ENCODE measurements at regions not wholly inside any gene's neighbourhood (a gene's known extent, or its start where the extent isn't known, plus 50 kb on each side); places are given as distances from the start of the nearest gene placed in this dataset.

- DNase-seq, result no peak
Measured at GRCh38 chr20:39523405-39523804, 561.3 kb downstream of the DHX35 start.

- no peak for DNase-seq
Measured at GRCh38 chr20:39518654-39519053, 556.5 kb downstream of the DHX35 start.

GRCh38 chr20:39516964-39517363, 554.8 kb downstream of the DHX35 start:
- no peak for DNase-seq

GRCh38 chr20:39504710-39505094, 542.6 kb downstream of the DHX35 start:
- no peak for DNase-seq

- no peak for DNase-seq
Measured at GRCh38 chr20:39503902-39504709, 542.0 kb downstream of the DHX35 start.

GRCh38 chr20:39492223-39492797, 530.2 kb downstream of the DHX35 start:
- no peak for DNase-seq

- no peak for DNase-seq
Measured at GRCh38 chr20:39491711-39492110, 529.6 kb downstream of the DHX35 start.

GRCh38 chr20:39489986-39490560, 527.9 kb downstream of the DHX35 start:
- DNase-seq, result no peak

- DNase-seq, result no peak
Measured at GRCh38 chr20:39480276-39481043, 518.3 kb downstream of the DHX35 start.

- DNase-seq, result no peak
Measured at GRCh38 chr20:39479196-39479810, 517.2 kb downstream of the DHX35 start.

GRCh38 chr20:39474879-39475278, 512.7 kb downstream of the DHX35 start:
- DNase-seq, result no peak

- DNase-seq, result no peak
Measured at GRCh38 chr20:39473536-39473935, 511.4 kb downstream of the DHX35 start.

GRCh38 chr20:39468703-39469102, 506.6 kb downstream of the DHX35 start:
- DNase-seq, result no peak

- DNase-seq, result no peak
Measured at GRCh38 chr20:39464238-39464637, 502.1 kb downstream of the DHX35 start.

- no peak for DNase-seq
Measured at GRCh38 chr20:39462416-39462945, 500.3 kb downstream of the DHX35 start.

- no peak for DNase-seq
Measured at GRCh38 chr20:39458452-39458851, 496.3 kb downstream of the DHX35 start.

- DNase-seq, result no peak
Measured at GRCh38 chr20:39453890-39454289, 491.7 kb downstream of the DHX35 start.

GRCh38 chr20:39452583-39453340, 490.6 kb downstream of the DHX35 start:
- no peak for DNase-seq

- no peak for DNase-seq
Measured at GRCh38 chr20:39451386-39451785, 489.2 kb downstream of the DHX35 start.

- no peak for DNase-seq
Measured at GRCh38 chr20:39446397-39446796, 484.3 kb downstream of the DHX35 start.

- DNase-seq, result no peak
Measured at GRCh38 chr20:39445095-39445494, 483.0 kb downstream of the DHX35 start.

- no peak for DNase-seq
Measured at GRCh38 chr20:39433466-39433865, 471.3 kb downstream of the DHX35 start.
